Stimulated activated CD8-positive, alpha-beta memory T cell treated with anti-CD3 and anti-CD28 coated beads, Interleukin-15, amount 100 ng/mL, for 48 hours (primary cell): ENCODE measurements at regions not wholly inside any gene's neighbourhood (a gene's known extent, or its start where the extent isn't known, plus 50 kb on each side); places are given as distances from the start of the nearest gene placed in this dataset.
A peak's percentile ranks its signal among the peaks of the same experiment; 100 is the strongest.

ENCODE experiments used
- DNase-seq, 2 donors: peaks; one replicate each; pipeline ENCODE4 v3.0.0-alpha.2; 2020; ENCODE audit warnings: low read depth in 2 of 2

DNA sequence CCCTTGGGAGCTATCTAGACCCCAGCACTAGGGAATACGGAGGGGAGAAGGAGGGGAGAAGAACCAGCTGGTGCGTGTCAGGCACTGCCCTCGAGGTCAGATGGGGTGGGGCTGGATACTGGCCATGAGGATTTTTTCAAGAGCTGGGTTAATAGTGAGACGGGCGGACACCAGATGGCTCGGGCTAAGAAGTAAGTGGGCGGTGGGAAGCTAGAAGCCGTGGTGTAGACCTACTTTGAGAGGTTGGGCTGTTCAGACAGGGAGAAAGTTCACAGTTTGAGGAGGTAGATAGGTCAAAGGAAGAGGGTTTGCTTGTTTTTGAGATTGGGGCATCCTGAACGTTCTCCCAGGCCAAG lies 303.8 kb downstream of the SEC14L1 start:
- DNase-seq, result no peak

DNA sequence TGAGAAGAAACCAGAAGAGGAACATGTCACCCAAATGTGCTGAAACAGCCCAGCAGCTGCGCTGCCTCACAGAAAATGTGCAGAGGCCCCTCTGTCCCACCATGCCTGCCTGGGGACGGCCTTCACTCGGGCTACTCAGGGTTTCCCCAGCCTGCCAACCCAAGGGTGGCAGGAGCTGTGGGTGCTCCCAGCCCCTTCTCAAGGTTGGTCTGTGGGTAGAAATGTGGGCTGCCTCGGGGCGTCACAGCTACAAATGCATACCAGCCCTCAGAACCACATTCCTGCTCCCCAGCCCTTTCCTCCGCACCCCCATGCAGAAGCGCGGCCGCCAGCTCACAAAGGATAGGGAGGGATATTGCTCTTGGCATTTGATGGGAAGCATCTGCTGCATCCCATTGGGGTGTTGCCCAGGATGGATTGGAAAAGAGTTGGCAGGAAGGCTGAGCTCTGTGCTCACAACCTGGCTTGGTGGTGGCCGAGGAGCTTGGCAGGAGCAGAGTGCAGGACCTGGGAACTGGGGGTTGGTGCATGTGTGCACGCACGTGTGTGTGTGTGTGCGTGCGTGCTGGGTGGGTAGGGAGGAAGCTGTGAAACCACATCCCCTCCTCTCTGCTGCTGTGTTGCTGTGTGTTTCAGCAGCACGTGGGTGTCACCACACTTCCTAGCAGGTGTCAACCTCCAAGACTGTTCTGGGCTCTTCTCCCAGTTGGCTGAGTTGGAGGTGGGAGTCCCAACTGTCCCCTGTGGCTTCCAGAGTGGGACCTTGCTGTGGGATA lies 304.4 kb downstream of the SEC14L1 start:
- DNase-seq, result peak; percentile 75 to 78

DNA sequence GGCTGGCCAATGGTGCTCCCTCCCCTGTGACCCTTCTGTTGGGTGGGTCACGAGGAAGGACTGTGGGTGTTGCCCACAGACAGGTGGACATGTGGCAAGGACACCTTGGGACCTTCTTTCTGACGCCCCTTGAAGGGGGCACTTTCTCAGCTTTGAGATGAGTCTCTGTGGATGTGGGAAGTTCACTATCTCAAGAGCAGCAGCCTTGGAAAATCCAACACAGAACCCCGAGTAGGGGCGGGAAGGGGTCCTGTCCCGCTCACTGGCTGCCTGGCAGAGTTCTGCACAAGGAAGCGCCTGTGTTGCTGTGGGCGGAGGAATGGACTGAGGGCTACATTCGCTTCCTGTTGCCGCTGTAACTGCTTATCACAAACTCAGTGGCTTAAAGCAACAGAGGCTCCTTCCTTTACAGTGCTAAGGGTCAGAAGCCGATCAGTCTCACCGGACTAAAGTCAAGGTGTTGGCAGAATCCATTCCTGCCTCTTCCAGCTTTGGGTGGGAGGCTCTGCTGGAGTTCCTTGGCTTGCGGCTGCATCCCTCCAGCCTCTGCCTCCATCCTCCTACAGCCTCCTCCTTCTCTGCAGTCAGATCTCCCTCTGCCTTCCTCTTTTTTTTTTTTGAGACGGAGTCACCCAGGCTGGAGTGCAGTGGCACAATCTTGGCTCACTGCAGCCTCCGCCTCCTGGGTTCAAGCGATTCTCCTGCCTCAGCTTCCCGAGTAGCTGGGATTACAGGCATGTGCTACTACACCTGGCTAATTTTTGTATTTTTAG lies 305.2 kb downstream of the SEC14L1 start:
- no peak for DNase-seq

DNA sequence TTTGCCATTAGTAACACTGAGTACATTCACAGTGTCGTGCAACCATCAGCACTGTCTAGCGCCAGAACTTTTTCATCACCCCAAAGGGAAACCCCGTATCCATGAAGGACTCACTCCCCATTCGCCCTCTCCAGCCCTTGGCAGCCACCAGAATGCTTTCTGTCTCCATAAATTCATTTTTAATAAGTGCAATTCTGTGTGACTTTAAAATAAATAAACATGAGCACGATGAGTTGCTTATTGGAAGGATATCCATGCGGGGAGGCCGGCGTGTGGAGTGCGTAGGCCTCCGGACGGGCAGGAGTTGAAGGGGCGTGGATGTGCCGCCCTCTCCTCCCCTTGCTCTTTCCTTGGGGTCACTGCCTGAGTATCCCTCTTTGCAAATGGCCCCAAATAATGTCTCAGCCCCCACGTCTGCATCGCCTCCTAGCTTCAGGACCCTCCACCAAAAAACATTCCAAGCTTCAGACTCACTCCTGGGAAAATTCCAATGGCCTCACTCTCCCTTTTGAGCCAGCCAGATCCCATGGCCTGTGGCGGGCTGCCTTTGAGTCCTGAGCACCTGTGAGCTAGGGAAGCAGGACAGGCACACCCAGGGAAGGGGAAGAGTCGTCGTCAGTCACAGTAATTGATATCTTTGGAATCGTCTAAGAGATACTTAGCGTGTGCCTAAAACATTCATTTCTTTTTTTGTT lies 306.3 kb downstream of the SEC14L1 start:
- DNase-seq, result no peak

DNA sequence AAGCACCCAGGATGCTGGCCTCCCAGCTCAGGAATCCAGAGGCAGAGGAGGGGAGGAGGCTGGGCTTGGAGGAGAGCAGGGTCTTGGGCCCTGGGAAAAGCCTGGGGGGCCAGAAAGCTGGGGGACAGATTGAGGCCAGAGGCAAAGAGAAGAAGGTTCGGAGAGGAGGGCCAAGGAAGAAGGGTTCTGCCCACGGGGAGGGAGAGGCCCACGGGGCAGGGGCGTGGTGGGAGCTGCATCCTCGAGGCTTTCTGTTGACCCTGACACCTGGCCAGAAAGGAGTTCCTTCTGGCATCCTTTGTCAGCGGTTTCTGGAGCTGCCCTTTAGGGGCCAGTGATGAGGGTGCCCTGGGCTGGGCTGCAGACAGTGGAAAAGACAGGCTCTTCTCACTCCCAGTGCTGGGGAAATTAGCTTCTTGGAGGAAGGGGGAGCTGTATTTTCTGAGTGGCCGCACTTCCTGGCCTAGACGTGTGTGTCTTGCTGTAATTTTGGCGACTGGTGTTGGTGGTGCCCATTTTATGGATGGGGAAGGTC lies 308.7 kb downstream of the SEC14L1 start:
- DNase-seq, result no peak

DNA sequence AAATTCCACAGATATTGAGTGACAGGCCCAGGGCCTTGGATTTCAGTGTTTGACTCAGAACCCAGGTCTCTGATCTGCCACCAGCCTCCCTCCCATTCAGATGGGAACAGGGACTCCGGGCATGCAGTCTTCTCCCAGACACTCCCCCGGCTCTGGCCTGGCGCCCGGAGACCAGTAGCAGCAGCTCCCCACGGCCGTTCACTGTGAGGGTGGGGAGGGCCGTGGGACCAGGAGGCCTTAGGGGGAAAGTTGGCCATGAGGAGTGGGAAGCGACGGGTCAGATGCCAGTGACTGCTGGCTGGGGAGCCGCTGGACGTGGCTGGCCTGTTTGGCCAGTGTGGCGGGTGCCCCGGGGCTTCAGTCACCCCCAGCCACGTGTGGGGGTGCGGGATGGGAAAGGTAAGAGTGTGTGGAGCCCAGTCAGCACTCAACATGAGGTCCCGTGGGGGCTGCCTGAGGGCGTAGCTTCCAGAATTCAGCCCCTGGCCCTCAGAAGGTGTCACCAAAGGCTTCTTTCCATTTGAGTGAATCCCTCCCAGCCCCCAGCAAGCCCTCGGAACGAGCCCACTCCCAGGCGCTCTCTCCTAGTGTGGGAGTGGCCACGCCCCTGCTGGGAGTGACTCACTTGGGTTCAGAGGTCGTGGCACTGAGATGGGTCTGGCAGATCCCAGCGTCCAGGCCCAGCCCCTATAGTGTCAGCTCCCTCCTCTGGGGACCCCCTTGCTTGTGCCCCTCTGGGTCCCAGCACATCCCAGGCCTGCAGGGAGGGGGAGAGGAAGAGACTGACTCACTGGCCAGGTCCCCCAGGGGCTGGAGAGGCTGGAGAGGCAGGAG lies 309.4 kb downstream of the SEC14L1 start:
- peak in 1 of 2 donors; percentile 69 for DNase-seq

DNA sequence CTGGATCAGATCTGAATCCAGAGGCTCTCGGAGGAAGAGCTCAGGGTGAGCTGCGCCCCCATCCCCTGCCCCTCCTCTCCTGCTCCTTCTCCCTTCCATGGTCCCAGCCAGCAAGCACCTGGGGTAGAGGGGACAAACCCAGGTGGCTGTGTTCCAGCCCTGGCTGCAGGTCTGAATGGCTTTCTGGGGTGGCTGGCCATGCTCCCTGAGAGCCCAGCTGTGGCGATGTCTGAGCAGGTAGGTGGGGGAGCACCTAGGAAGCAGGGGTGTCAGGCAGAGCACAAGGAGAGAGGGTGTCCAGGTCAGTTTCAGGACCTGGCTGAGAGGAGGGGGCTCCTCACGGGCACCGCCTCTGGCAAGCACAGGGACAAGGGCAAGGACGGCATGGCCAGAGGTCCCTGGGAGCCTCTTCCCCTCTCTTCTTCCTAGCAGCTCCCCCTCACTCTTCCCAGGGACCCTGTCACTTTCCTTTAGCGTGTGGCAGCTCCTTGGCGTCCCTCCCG lies 310.0 kb downstream of the SEC14L1 start:
- DNase-seq, result no peak

DNA sequence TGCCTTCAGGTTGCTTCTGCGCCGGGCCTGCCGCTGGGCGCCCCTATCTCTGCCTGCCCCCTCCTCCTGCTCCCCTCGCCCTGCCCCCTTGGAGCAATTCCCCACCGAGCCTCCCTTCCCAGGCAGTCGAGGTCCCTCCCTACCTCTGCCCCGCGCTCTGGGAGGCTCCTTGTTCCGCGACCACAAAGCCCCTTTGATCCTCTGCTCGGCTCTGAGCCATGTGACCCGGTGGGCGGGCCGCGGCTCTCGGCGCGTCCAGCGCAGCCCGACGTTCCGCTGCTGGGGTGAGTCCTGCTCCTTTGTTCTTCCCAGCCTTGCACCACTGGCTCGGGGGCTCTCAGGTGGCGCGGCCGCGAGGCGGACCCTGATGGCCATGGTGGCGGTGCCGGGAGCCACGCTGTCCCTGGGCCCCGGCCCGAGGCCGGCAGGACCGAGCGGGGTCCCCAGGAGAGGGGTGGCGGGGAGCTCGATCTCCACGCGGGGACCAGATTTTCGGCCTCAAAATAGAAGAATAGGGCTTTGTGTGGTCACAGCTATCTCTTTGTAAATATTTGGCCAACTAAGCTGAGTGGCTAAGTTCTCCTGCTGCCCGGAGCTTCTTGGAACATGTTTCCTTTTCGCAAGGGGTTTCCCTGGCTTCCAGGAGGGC lies 310.6 kb downstream of the SEC14L1 start:
- peak in 1 of 2 donors; percentile 71 for DNase-seq

DNA sequence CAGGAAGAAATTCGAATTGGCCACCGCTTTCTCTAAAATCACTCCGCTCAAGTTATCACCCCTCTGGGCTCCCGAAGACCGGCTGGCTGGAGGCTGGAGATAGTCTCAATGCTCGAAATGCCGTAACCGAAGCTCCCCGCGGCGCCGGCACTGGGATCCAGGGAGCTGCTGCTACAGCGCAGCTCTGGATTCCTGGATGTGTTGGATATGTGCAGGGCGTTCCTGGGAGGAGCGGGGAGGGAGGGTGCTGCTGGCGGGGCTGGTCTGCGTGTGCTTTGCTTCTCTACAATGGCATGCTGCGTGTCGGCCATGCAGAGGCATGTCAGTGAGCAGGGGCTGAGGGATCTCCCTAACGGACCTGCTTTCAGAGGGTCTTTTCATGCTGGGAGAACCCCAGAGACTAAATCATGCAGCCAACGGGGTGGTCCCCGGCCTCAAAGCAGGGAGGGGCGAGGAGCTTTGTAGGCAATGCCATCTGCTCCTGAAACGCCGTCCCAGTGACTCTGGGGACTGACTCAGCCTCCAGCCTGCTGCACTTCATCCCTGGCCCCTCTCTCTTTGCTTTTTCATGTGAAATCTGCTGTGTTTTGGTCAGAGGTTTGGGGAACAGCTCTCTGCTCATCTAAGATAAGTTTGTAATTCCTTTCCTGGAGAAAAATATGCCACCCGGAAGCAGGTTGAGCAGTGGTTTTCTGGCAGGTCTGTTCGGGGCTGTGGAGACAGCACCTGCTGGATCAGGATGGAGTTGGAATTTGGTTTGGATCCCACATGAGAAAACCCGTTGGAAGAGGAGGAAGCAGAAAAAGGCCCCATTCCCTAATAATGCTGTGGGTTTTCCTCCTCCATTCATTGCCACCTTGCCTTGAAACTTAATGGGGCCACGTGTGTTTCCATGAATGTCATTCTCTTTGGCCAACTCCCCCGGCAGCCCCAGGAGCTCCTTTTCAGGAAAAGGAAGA lies 311.4 kb downstream of the SEC14L1 start:
- no peak for DNase-seq

DNA sequence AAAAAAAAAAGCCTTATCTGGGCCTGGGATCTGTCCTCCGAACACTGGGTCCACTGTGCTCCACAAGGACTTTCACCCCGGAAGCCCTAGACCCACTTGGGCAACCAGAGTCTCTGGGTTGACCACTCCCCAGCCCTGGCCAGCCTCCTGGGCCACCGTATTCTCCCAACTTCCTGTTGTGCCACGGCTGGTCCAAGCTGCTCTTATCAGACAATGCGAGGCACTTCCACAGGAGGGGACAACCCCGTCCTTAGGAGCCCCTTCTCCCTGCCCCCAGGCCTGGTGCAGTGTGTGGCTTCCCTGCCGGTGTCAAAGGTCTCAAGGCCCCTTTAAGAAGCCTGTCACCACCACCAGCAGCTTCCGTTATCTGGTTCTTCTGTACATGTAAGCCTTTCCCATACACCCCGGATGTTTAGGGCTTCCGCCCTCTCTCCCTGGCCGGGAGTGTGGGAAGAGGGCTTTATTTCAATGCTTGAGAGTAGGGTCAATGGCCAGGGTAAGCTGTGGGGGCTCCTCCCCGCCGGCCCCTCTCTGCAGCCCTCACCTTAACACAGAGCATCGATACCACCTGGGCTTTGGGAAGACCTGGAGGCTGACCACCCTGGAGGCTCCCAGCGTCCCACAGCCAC lies 313.0 kb downstream of the SEC14L1 start:
- DNase-seq, result no peak

DNA sequence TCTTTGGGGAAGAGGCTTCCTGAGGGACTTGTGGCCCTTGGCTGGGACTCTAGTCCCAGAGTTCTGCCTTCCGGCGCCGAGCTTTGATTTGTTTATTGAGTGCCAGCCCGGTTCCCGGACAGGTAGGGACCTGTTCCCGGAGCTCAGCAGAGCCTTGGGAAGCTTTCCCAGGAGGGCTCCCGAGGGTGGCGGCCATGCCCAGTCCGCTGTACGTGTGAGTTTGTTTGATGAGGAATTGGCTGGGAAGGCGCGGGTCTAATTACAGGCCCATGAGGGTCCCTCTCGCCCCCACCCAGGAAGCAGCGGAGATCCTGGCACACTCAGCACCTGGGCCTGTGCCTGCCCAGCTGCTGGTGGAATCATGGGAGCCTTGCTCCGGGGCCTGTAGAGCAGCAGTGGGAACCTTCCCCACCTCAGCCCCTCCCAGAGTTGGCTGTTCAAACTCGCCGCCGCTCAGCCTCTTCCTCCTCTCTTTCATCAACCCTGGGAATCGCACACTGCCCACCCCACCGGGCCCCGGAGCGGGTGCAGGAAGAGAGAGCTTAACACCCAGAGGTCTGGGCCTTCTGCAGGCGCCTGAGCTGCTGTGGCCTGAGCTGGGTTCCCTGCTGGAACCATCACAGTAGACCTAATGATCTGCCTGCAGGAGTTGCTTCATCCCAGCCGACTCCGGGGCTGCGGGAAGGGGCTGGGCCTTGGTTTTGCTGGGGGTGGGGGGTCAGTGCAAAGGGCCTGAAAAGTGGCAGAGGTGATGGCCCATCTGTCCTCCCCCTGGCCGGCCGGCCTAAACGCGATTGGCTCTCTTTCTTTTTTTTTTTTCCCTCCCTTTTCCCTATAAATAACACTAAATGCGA lies 313.7 kb downstream of the SEC14L1 start:
- no peak for DNase-seq

DNA sequence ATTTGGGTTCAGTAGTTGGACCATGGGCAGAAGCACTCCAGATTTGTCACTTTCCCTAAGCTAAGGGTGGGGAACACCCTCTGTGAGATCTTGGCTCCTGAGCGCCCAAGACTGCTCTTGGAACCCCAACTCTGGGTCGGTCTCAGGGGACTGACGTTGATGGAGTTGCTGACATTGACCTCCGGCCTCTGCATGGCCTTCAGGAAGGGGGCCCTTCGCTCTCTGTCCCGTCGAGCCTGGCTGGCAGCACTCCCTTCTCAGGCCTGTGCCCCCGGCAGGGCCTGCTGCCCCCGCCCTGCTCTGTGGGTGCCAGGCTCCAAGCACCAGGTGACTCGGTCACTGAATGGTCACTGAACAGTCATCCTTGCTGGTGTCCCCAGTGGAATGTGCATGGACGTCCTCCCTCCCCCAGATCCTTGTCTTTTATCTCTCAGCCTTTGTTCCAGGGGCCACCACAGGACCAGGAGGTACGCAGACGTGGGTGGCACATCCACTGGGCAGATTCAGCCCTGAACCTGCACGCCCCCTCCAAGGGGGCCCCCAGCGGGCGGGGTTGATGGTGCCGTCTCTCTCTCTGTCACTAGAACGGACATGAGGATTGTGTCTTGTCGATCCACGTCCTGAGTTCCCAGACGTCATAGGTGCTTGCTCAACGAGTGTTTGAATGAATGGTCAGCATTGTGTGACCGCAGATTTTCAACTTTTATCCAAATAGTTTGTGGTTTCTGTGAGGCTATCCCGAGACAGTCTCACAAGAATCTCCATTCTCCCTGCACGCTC lies 314.5 kb downstream of the SEC14L1 start:
- no peak for DNase-seq

DNA sequence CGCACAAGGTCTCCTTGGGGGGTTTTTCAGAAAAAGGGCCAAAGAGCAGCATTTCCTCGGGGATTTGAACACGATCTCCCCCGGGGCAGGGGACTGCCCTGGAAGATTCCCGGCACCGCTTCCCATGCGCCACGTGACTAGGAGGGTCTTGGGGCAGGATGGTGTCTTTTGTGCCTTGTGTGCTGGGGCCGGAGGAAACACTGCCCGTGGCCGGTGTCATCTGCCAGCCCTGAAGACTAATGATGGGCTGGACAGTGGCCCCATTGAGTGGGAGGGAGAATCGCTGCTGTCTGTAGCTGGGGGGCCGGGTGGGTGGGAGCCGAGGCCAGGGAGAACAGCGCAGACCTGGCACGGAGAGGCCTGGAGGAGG lies 315.1 kb downstream of the SEC14L1 start:
- DNase-seq, result no peak

DNA sequence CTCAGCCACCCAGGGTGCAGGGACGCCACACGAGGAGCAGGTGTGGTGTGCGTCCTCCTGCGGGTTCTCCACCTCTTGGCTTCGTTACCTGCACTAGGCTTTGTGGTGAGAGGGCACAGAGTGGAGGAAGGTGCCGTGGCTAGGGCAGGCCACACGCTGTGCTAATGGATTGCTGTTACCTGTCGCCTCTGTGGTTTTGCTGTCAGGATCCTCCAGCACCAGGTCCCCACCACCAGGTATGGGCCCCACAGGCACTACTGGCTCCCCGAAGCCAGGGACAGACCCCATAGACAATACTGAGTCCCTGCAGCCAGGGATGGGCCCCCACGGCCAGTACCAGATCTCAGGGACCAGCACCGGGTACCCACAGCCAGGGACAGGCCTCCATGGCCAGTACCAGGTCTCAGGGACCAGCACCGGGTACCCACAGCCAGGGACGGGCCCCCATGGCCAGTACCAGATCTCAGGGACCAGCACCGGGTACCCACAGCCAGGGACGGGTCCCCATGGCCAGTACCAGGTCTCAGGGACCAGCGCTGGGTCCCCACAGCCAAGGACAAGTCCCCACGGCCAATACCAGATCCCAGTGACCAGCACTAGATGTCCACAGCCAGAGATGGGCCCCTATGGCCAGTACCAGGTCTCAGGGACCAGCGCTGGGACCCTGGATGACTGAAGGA lies 315.6 kb downstream of the SEC14L1 start:
- no peak for DNase-seq

DNA sequence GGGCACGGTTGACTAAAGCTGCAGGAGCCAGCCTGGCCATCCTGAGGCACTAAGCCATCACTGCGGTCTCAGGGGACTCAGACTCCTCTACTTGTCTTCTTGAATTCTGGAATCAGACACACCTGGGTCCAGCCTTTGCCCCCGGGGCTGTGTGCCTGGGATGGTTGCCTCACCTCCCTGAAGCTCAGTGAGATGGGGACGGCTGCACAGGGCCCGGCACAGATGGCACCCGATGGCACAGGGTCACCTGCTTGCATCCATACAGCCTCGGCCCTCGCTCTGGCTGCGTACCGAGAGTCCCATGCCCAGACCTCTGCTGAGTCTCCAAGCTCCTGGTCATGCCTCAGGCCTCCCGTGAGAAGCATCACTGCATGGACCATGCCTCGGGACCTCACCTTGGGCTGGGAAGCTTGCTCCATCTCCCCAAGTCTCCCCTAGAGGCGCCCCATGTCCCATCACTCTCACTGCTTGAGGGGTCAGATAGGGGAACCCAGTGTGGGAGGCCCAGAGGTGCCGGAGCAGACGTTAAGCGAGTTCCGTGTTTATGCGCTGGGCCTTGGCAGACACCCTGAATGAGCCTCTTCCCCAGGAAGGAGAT lies 316.3 kb downstream of the SEC14L1 start:
- DNase-seq, result no peak

DNA sequence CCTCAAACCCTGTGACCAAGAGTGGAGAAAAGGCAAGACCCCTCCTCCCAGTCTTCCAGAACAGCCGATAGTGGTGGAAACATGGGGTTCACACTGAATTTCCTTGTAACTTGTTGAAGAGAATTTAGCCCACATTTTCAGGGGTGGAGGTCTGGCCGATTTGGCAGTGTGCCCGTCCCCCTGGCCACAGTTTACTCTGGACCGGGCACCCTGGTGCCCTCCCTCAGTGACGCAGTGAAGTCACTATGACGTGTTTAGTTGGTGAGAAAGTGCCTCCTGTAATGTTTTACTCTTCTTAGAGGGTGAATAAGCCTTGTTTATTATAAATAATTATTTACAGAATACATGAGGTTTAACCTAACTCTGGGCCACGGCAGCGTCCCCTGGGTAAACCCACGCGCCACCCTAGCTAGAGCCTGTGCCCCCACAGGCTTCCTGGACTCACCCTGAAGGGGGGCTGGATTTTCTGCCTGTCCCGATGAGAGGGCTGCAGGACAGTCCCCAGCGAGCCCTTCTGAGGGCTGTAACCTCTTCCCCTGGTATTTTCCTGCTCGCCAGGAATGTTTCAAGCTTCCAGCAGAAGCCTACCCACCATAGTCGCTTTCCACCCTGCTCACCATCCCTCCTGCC lies 316.9 kb downstream of the SEC14L1 start:
- no peak for DNase-seq
